ENCODE measurements at regions not wholly inside any gene's neighbourhood (a gene's known extent, or its start where the extent isn't known, plus 50 kb on each side); places are given as distances from the start of the nearest gene placed in this dataset.

DNA sequence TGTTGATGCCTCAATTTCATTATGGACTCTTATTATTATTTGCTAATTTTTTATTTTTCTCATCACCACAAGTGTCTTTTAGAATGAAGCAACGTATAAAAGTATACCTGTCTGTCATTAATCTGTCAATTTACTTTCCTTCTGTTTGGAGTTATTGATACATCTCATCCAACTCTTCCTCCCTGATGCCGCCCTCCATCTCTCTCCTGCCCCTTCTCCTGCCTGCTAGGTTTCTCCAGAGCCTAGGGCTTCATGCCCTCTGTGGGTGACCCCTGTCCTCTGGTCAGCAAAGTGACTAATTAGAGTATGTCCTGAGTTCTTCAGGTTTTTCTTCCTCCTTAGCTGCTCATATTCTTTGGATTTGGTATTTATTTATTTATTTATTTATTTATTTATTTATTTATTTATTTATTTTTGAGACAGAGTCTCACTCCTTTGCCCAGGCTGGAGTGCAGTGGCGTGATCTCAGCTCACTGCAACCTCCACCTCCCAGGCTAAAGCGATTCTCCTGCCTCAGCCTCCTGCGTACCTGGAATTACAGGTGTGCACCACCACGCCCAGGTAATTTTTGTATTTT is 162.5 kb upstream of the MYCN start:
- TF ChIP-seq, protein P1, sequence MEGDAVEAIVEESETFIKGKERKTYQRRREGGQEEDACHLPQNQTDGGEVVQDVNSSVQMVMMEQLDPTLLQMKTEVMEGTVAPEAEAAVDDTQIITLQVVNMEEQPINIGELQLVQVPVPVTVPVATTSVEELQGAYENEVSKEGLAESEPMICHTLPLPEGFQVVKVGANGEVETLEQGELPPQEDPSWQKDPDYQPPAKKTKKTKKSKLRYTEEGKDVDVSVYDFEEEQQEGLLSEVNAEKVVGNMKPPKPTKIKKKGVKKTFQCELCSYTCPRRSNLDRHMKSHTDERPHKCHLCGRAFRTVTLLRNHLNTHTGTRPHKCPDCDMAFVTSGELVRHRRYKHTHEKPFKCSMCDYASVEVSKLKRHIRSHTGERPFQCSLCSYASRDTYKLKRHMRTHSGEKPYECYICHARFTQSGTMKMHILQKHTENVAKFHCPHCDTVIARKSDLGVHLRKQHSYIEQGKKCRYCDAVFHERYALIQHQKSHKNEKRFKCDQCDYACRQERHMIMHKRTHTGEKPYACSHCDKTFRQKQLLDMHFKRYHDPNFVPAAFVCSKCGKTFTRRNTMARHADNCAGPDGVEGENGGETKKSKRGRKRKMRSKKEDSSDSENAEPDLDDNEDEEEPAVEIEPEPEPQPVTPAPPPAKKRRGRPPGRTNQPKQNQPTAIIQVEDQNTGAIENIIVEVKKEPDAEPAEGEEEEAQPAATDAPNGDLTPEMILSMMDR (conservative IDR thresholded peaks at IDR 0.05 in 1 of 2, IDR thresholded peaks at IDR 0.05 in 1 of 2; ENCODE audit: low read depth in 1 of 2, low read length in 2 of 2): no peak
- TF ChIP-seq EZH2 (IDR thresholded peaks at IDR 0.05; ENCODE audit: low read length, missing control alignments): no peak
